H1 (cell line): ENCODE measurements at regions not wholly inside any gene's neighbourhood (a gene's known extent, or its start where the extent isn't known, plus 50 kb on each side); places are given as distances from the start of the nearest gene placed in this dataset.
"Not testable (repeated sequence)": the region's sequence is repeated elsewhere in the genome, so short reads cannot be mapped to it uniquely, and the experiment has no call there.

ENCODE experiments used
- CTCF ChIA-PET: fragments of 300-600 bp; sonication (Branson Sonifier 250); formaldehyde crosslinking; loops from one replicate; lab custom pipeline; 2021; ENCODE audit not compliant: partially characterized antibody; lab: Charles Lee
- POLR2A ChIA-PET: fragments of 300-600 bp; sonication (Branson Sonifier 250); formaldehyde crosslinking; loops from one replicate; lab custom pipeline; 2021; ENCODE audit warnings: inconsistent platforms; ENCODE audit not compliant: partially characterized antibody; lab: Charles Lee
- DNase-seq, 2 experiments: peaks; one replicate each; pipeline versions ENCODE4 v3.0.0 to v3.0.0-alpha.2; 2010 to 2022; ENCODE audit warnings: low spot score in 2 of 2, low read depth in 1 of 2, mixed read lengths in 1 of 2
- FAIRE-seq: peaks from 2 replicates; lab custom pipeline; 2011; peaks lifted over from hg19 to GRCh38; lab: Jason Lieb, UNC
- H2AFZ ChIP-seq: 2 replicates; pipeline ENCODE4 v1.8.1; 2012; ENCODE audit warnings: low read length, inconsistent platforms
- H2AK5ac ChIP-seq: 2 replicates; pipeline ENCODE4 v1.6.1; 2013; ENCODE audit warnings: low read depth, low read length
- H2BK120ac ChIP-seq: replicated peaks from 2 replicates; pipeline ENCODE3; 2013; ENCODE audit warnings: low read depth, low read length, inconsistent platforms
- H2BK12ac ChIP-seq: 2 replicates; pipeline ENCODE4 v1.6.1; 2013; ENCODE audit warnings: low read depth, low read length
- H2BK15ac ChIP-seq: 2 replicates; pipeline ENCODE4 v1.6.1; 2013; ENCODE audit warnings: low read length
- H2BK20ac ChIP-seq: 2 replicates; pipeline ENCODE4 v1.6.1; 2013; ENCODE audit warnings: low read length
- H2BK5ac ChIP-seq: 2 replicates; pipeline ENCODE4 v1.6.1; 2013; ENCODE audit warnings: low read depth, low read length
- H3K14ac ChIP-seq: 2 replicates; pipeline ENCODE4 v1.6.1; 2013; ENCODE audit warnings: inconsistent platforms; ENCODE audit not compliant: insufficient read length
- H3K18ac ChIP-seq: 2 replicates; pipeline ENCODE4 v1.6.1; 2013; ENCODE audit warnings: low read length; ENCODE audit errors: extremely low read depth
- H3K23ac ChIP-seq: 2 replicates; pipeline ENCODE4 v1.6.1; 2013; ENCODE audit warnings: inconsistent platforms; ENCODE audit not compliant: insufficient read length
- H3K23me2 ChIP-seq: 2 replicates; pipeline ENCODE4 v1.6.1; 2013; ENCODE audit warnings: low read depth, low read length
- H3K27ac ChIP-seq: 2 replicates; pipeline ENCODE4 v1.6.1; 2011; ENCODE audit warnings: low read depth, low read length, inconsistent platforms
- H3K27me3 ChIP-seq, 4 experiments: replicated peaks in 1 of 4; 1 replicate in 1 of 4; 2 replicates in 3 of 4; pipeline versions ENCODE4 v1.6.1 to v1.8.1; 2011 to 2013; ENCODE audit warnings: low read length in 3 of 4, mild to moderate bottlenecking in 3 of 4, inconsistent platforms in 2 of 4, mixed read lengths in 2 of 4, moderate library complexity in 1 of 4; ENCODE audit not compliant: control insufficient read depth in 3 of 4, insufficient read depth in 3 of 4; ENCODE audit errors: extremely low read depth in 1 of 4
- H3K36me3 ChIP-seq, 4 experiments: 2 replicates each; pipeline versions ENCODE4 v1.6.1 to v1.8.1; 2011 to 2013; ENCODE audit warnings: mild to moderate bottlenecking in 4 of 4, low read length in 3 of 4, moderate library complexity in 2 of 4, control low read depth in 1 of 4, inconsistent platforms in 1 of 4; ENCODE audit not compliant: insufficient read depth in 4 of 4, control insufficient read depth in 2 of 4
- H3K4ac ChIP-seq: replicated peaks from 2 replicates; pipeline ENCODE3; 2013; ENCODE audit warnings: low read length, low read depth, mixed read lengths, inconsistent platforms; ENCODE audit not compliant: insufficient read length
- H3K4me1 ChIP-seq, 4 experiments: replicated peaks in 1 of 4; 1 replicate in 1 of 4; 2 replicates in 3 of 4; pipeline versions ENCODE4 v1.6.1 to v1.8.1; 2011 to 2013; ENCODE audit warnings: low read length in 3 of 4, inconsistent platforms in 2 of 4, mixed read lengths in 1 of 4; ENCODE audit not compliant: insufficient read depth in 4 of 4, control insufficient read depth in 3 of 4
- H3K4me2 ChIP-seq, 2 experiments: 2 replicates each; pipeline versions ENCODE4 v1.6.1 to v1.8.1; 2011 to 2013; ENCODE audit warnings: low read depth in 2 of 2, low read length in 2 of 2, control low read depth in 1 of 2, inconsistent platforms in 1 of 2, mild to moderate bottlenecking in 1 of 2; ENCODE audit not compliant: insufficient read depth in 1 of 2
- H3K4me3 ChIP-seq, 4 experiments: fragments of 200-600, 300-600 bp in 1 of 4; sonication (generic), shearing (Covaris generic), sonication (Bioruptor Twin) in 1 of 4; 2 replicates each; pipeline versions ENCODE4 v1.5.1 to v1.8.1; 2011 to 2016; ENCODE audit warnings: low read length in 4 of 4, low read depth in 3 of 4, control low read depth in 2 of 4, inconsistent platforms in 2 of 4, mild to moderate bottlenecking in 2 of 4, mixed read lengths in 1 of 4, moderate library complexity in 1 of 4; ENCODE audit not compliant: insufficient read depth in 2 of 4; ENCODE audit errors: extremely low read depth in 1 of 4
- H3K56ac ChIP-seq: replicated peaks from 2 replicates; pipeline ENCODE3; 2013; ENCODE audit warnings: low read depth, mild to moderate bottlenecking, mixed read lengths, low read length, inconsistent platforms; ENCODE audit not compliant: insufficient read length
- H3K79me1 ChIP-seq: 2 replicates; pipeline ENCODE4 v1.6.1; 2013; ENCODE audit warnings: low read depth, low read length, control low read depth
- H3K79me2 ChIP-seq, 2 experiments: 2 replicates each; pipeline versions ENCODE4 v1.6.1 to v1.8.1; 2012 to 2013; ENCODE audit warnings: low read length in 2 of 2, mild to moderate bottlenecking in 2 of 2, inconsistent platforms in 1 of 2; ENCODE audit not compliant: insufficient read depth in 2 of 2, control insufficient read depth in 1 of 2
- H3K9ac ChIP-seq, 4 experiments: replicated peaks in 1 of 4; 1 replicate in 1 of 4; 2 replicates in 3 of 4; pipeline versions ENCODE4 v1.6.1 to v1.8.1; 2011 to 2013; ENCODE audit warnings: low read depth in 3 of 4, low read length in 3 of 4, control low read depth in 2 of 4, mild to moderate bottlenecking in 2 of 4, moderate library complexity in 2 of 4, inconsistent platforms in 1 of 4; ENCODE audit errors: extremely low read depth in 1 of 4
- H3K9me3 ChIP-seq, 2 experiments: 2 replicates each; pipeline versions ENCODE4 v1.6.1 to v1.8.1; 2012 to 2013; ENCODE audit warnings: mild to moderate bottlenecking in 2 of 2, moderate library complexity in 2 of 2, control low read depth in 1 of 2, inconsistent platforms in 1 of 2, low read depth in 1 of 2, low read length in 1 of 2, mixed read lengths in 1 of 2; ENCODE audit not compliant: insufficient read depth in 2 of 2
- H4K20me1 ChIP-seq, 2 experiments: replicated peaks in 1 of 2; 2 replicates each; pipeline versions ENCODE3 to v1.8.1; 2011 to 2013; ENCODE audit warnings: inconsistent platforms in 2 of 2, low read length in 2 of 2, mild to moderate bottlenecking in 1 of 2; ENCODE audit not compliant: insufficient read depth in 2 of 2, control insufficient read depth in 1 of 2
- H4K5ac ChIP-seq: 2 replicates; pipeline ENCODE4 v1.6.1; 2013; ENCODE audit warnings: low read length, low read depth, mixed read lengths, inconsistent platforms; ENCODE audit not compliant: insufficient read length
- H4K8ac ChIP-seq: 2 replicates; pipeline ENCODE4 v1.8.0; 2013; ENCODE audit warnings: mild to moderate bottlenecking, moderate library complexity, low read length, inconsistent platforms; ENCODE audit not compliant: insufficient read depth; ENCODE audit errors: extremely low read depth
- H4K91ac ChIP-seq: replicated peaks from 2 replicates; pipeline ENCODE3; 2013; ENCODE audit warnings: low read length, mixed read lengths, inconsistent platforms; ENCODE audit not compliant: insufficient read length
- WGBS, 2 experiments: shearing (Covaris generic) in 1 of 2; methylation state at CpG; one replicate each; pipeline versions ENCODE4 v1.1.6 to v1.1.7; 2013 to 2015; ENCODE audit warnings: low lambda C conversion rate in 2 of 2, mixed read lengths in 2 of 2, inconsistent platforms in 1 of 2, low coverage in 1 of 2, missing lambda C conversion rate in 1 of 2; ENCODE audit not compliant: insufficient replicate concordance in 2 of 2, insufficient coverage in 1 of 2, insufficient read length in 1 of 2; ENCODE audit errors: extremely low coverage in 1 of 2, missing lambda C conversion rate in 1 of 2; 5-methylcytosine and 5-hydroxymethylcytosine counted together

- H2AK5ac ChIP-seq, H3K9ac ChIP-seq, H2BK5ac ChIP-seq, H3K4ac ChIP-seq, H4K91ac ChIP-seq, H3K9me3 ChIP-seq, H3K79me1 ChIP-seq, H3K27me3 ChIP-seq, FAIRE-seq, H3K14ac ChIP-seq, H4K5ac ChIP-seq, H4K8ac ChIP-seq, DNase-seq, H2BK12ac ChIP-seq, H3K4me1 ChIP-seq, H3K27ac ChIP-seq, H4K20me1 ChIP-seq, H2BK20ac ChIP-seq, H3K56ac ChIP-seq, H2BK120ac ChIP-seq, H3K18ac ChIP-seq, H2AFZ ChIP-seq, H3K36me3 ChIP-seq, H2BK15ac ChIP-seq, H3K23me2 ChIP-seq, H3K23ac ChIP-seq, H3K79me2 ChIP-seq, H3K4me3 ChIP-seq, H3K4me2 ChIP-seq: not testable (repeated sequence)
- POLR2A ChIA-PET = interaction anchor here (0.7 kb wide), 1 partner anchor 63 kb away, joined by 3 read pairs; no protein-coding TSS in a partner anchor
- WGBS, 2 experiments = 92% methylated on average over 14 of the region's 15 CpGs; no CpG with 5 or more reads in 1 of the 2 experiments
- CTCF ChIA-PET = interaction anchor here (1.0 kb wide), 1 partner anchor 467 kb away, joined by 3 read pairs; no protein-coding TSS in a partner anchor
Measured at GRCh38 chr2:53486185-53486899, 281.3 kb upstream of the CHAC2 start.
